ENCODE measurements at regions not wholly inside any gene's neighbourhood (a gene's known extent, or its start where the extent isn't known, plus 50 kb on each side); places are given as distances from the start of the nearest gene placed in this dataset.

- TF ChIP-seq EZH2phosphoT487 (IDR thresholded peaks at IDR 0.05; ENCODE audit: low read depth, severe bottlenecking, unreplicated experiment) (no peak), CTCF (IDR thresholded peaks at IDR 0.05; ENCODE audit: poor library complexity) (peak; percentile 69)
Observed at GRCh38 chr11:15819679-15820286, 536.6 kb downstream of the SOX6 start.

GRCh38 chr11:15821451-15821850 lies 534.9 kb downstream of the SOX6 start:
- no peaks in the 10 kb centered on the region for H3K4me1 ChIP-seq (ENCODE audit: insufficient read depth)
- no peaks in the 10 kb centered on the region for H3K9me3 ChIP-seq (ENCODE audit: low read depth)
- no peak overlapping the region for H3K4me2 ChIP-seq
- no peak overlapping the region for H3K27ac ChIP-seq
- TF ChIP-seq EZH2phosphoT487 (IDR thresholded peaks at IDR 0.05; ENCODE audit: low read depth, severe bottlenecking, unreplicated experiment) (no peak), EZH2 (IDR thresholded peaks at IDR 0.05; ENCODE audit: borderline replicate concordance) (no peak), CTCF (IDR thresholded peaks at IDR 0.05; ENCODE audit: poor library complexity) (no peak)
- no peak for DNase-seq (ENCODE audit: low spot score)
- H2AFZ ChIP-seq: no peak overlapping the region
- H3K36me3 ChIP-seq (replicated peaks; ENCODE audit: insufficient read depth, low read depth): no peaks in the 10 kb centered on the region
- no peak overlapping the region for H3K4me3 ChIP-seq
- H3K79me2 ChIP-seq: no peaks in the 10 kb centered on the region
- no peaks in the 10 kb centered on the region for H4K20me1 ChIP-seq (ENCODE audit: insufficient read depth, poor library complexity, severe bottlenecking)
- no peaks in the 10 kb centered on the region for H3K9me2 ChIP-seq (replicated peaks; ENCODE audit: insufficient read depth)
- no peaks in the 10 kb centered on the region for H3K27me3 ChIP-seq

More at GRCh38 chr11:15819679-15820286, 536.6 kb downstream of the SOX6 start:
- WGBS (ENCODE audit: low lambda C conversion rate, missing lambda C conversion rate): 26% methylated on average over 8 of the region's 8 CpGs
- Histone ChIP-seq H3K36me3 (replicated peaks; ENCODE audit: insufficient read depth, low read depth) (no peaks in the 10 kb centered on the region), H3K79me2 (no peaks in the 10 kb centered on the region), H3K27me3 (no peaks in the 10 kb centered on the region), H2AFZ (no peak overlapping the region), H3K27ac (no peak overlapping the region), H3K4me2 (no peak overlapping the region), H3K9me2 (replicated peaks; ENCODE audit: insufficient read depth) (no peaks in the 10 kb centered on the region), H4K20me1 (ENCODE audit: insufficient read depth, poor library complexity, severe bottlenecking) (no peaks in the 10 kb centered on the region), H3K9me3 (ENCODE audit: low read depth) (no peaks in the 10 kb centered on the region), H3K4me1 (ENCODE audit: insufficient read depth) (no peaks in the 10 kb centered on the region), H3K4me3 (no peak overlapping the region)
- DNase-seq (ENCODE audit: low spot score): peak; percentile 69

GRCh38 chr11:15824060-15824459 lies 532.3 kb downstream of the SOX6 start:
- Histone ChIP-seq H3K27ac (no peak overlapping the region), H3K9me3 (ENCODE audit: low read depth) (no peaks in the 10 kb centered on the region), H3K9me2 (replicated peaks; ENCODE audit: insufficient read depth) (no peaks in the 10 kb centered on the region), H3K36me3 (replicated peaks; ENCODE audit: insufficient read depth, low read depth) (no peaks in the 10 kb centered on the region), H3K27me3 (no peaks in the 10 kb centered on the region), H2AFZ (no peak overlapping the region), H3K4me2 (no peak overlapping the region), H3K4me3 (no peak overlapping the region), H3K79me2 (no peaks in the 10 kb centered on the region), H3K4me1 (ENCODE audit: insufficient read depth) (no peaks in the 10 kb centered on the region), H4K20me1 (ENCODE audit: insufficient read depth, poor library complexity, severe bottlenecking) (no peaks in the 10 kb centered on the region)
- no peak for DNase-seq (ENCODE audit: low spot score)
- 72% methylated on average over 1 of the region's 1 CpG for WGBS (ENCODE audit: low lambda C conversion rate, missing lambda C conversion rate)
- TF ChIP-seq CTCF (IDR thresholded peaks at IDR 0.05; ENCODE audit: poor library complexity): no peak
- TF ChIP-seq EZH2 (IDR thresholded peaks at IDR 0.05; ENCODE audit: borderline replicate concordance): no peak
- no peak for TF ChIP-seq EZH2phosphoT487 (IDR thresholded peaks at IDR 0.05; ENCODE audit: low read depth, severe bottlenecking, unreplicated experiment)
